ENCODE measurements at regions not wholly inside any gene's neighbourhood (a gene's known extent, or its start where the extent isn't known, plus 50 kb on each side); places are given as distances from the start of the nearest gene placed in this dataset.

DNA sequence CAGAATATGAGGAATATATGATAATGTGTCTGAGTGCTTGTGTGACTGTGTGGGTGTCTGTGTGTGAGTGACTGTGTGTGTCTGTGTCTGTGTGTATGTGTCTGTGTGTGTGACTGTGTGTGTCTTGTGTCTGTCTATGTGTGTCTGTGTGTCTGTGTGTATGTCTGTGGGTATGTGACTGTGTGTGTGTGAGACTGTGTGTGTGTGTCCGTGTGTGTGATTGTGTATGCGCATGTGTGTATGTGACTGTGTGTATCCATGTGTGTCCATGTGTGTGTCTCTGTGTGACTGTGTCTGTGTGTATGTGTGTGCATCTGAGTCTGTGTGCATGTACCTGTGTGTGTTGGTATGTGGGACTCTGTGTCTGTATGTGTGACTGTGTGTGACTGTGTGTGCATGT is 1361.2 kb upstream of the TMEM132C start:
- TF ChIP-seq, protein P1, sequence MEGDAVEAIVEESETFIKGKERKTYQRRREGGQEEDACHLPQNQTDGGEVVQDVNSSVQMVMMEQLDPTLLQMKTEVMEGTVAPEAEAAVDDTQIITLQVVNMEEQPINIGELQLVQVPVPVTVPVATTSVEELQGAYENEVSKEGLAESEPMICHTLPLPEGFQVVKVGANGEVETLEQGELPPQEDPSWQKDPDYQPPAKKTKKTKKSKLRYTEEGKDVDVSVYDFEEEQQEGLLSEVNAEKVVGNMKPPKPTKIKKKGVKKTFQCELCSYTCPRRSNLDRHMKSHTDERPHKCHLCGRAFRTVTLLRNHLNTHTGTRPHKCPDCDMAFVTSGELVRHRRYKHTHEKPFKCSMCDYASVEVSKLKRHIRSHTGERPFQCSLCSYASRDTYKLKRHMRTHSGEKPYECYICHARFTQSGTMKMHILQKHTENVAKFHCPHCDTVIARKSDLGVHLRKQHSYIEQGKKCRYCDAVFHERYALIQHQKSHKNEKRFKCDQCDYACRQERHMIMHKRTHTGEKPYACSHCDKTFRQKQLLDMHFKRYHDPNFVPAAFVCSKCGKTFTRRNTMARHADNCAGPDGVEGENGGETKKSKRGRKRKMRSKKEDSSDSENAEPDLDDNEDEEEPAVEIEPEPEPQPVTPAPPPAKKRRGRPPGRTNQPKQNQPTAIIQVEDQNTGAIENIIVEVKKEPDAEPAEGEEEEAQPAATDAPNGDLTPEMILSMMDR (IDR thresholded peaks at IDR 0.05; ENCODE audit: low read depth, low read length), result no peak
- TF ChIP-seq POLR2A (IDR thresholded peaks at IDR 0.05; ENCODE audit: extremely low read depth, insufficient read length), result no peak
